ENCODE measurements at regions not wholly inside any gene's neighbourhood (a gene's known extent, or its start where the extent isn't known, plus 50 kb on each side); places are given as distances from the start of the nearest gene placed in this dataset.

- no peaks in the 10 kb centered on the region for H3K9me3 ChIP-seq
- H3K36me3 ChIP-seq: no peaks in the 10 kb centered on the region
- H3K27ac ChIP-seq: no peak overlapping the region
- intact Hi-C loops (cut with DNase I): no loop called here
- no peak for DNase-seq
- no peak for TF ChIP-seq EP300 (IDR thresholded peaks at IDR 0.05)
- no peak for TF ChIP-seq CTCF (IDR thresholded peaks at IDR 0.05)
- no peak overlapping the region for H3K4me3 ChIP-seq
- H3K27me3 ChIP-seq: no peaks in the 10 kb centered on the region
- 80 to 89% (median 86%) methylated on average over 2 of the region's 2 CpGs for WGBS, 3 donors
- no peaks in the 10 kb centered on the region for H3K4me1 ChIP-seq (ENCODE audit: insufficient read depth)
Measured at GRCh38 chr16:48950184-48950583, 331.5 kb downstream of the CBLN1 start.

GRCh38 chr16:48949636-48950035 lies 332.0 kb downstream of the CBLN1 start:
- H3K4me1 ChIP-seq (ENCODE audit: insufficient read depth): no peaks in the 10 kb centered on the region
- no peak overlapping the region for H3K27ac ChIP-seq
- intact Hi-C loops (cut with DNase I): no loop called here
- no peak overlapping the region for H3K4me3 ChIP-seq
- no peak for TF ChIP-seq POLR2A (IDR thresholded peaks at IDR 0.05)
- no peak for TF ChIP-seq EP300 (IDR thresholded peaks at IDR 0.05)
- TF ChIP-seq CTCF (IDR thresholded peaks at IDR 0.05): no peak
- H3K27me3 ChIP-seq: no peaks in the 10 kb centered on the region
- H3K36me3 ChIP-seq: no peaks in the 10 kb centered on the region
- no peak for DNase-seq
- no peaks in the 10 kb centered on the region for H3K9me3 ChIP-seq
- WGBS, 3 donors: 72 to 82% (median 76%) methylated on average over 2 of the region's 2 CpGs

- H3K4me1 ChIP-seq (ENCODE audit: insufficient read depth): no peaks in the 10 kb centered on the region
- intact Hi-C loops (cut with DNase I): no loop called here
- no peaks in the 10 kb centered on the region for H3K36me3 ChIP-seq
- no peaks in the 10 kb centered on the region for H3K9me3 ChIP-seq
- WGBS, 3 donors: 58 to 74% (median 74%) methylated on average over 3 of the region's 3 CpGs
- no peak overlapping the region for H3K27ac ChIP-seq
- DNase-seq: no peak
- no peaks in the 10 kb centered on the region for H3K27me3 ChIP-seq
- no peak overlapping the region for H3K4me3 ChIP-seq
- TF ChIP-seq POLR2A (IDR thresholded peaks at IDR 0.05) (no peak), CTCF (IDR thresholded peaks at IDR 0.05) (no peak), EP300 (IDR thresholded peaks at IDR 0.05) (no peak)
Measured at GRCh38 chr16:48948911-48949310, 332.7 kb downstream of the CBLN1 start.

- intact Hi-C loops (cut with DNase I): no loop called here
- TF ChIP-seq EP300 (IDR thresholded peaks at IDR 0.05) (no peak), CTCF (IDR thresholded peaks at IDR 0.05) (no peak), POLR2A (IDR thresholded peaks at IDR 0.05) (no peak)
- H3K36me3 ChIP-seq: no peaks in the 10 kb centered on the region
- no peaks in the 10 kb centered on the region for H3K27me3 ChIP-seq
- no peaks in the 10 kb centered on the region for H3K9me3 ChIP-seq
- H3K27ac ChIP-seq: no peak overlapping the region
- no peaks in the 10 kb centered on the region for H3K4me1 ChIP-seq (ENCODE audit: insufficient read depth)
- no peak overlapping the region for H3K4me3 ChIP-seq
- 19 to 36% (median 26%) methylated on average over 3 of the region's 3 CpGs for WGBS, 3 donors
- no peak for DNase-seq
Measured at GRCh38 chr16:48947371-48947713, 334.3 kb downstream of the CBLN1 start.

All from ovary (tissue), 7 donors.